HepG2 (cell line): ENCODE measurements at regions not wholly inside any gene's neighbourhood (a gene's known extent, or its start where the extent isn't known, plus 50 kb on each side); places are given as distances from the start of the nearest gene placed in this dataset.

Experiments used
- ATAC-seq: fragments of 200-7000 bp; cut with Tn5 transposase; 3 replicates; pipeline ENCODE4 v1.9.1; 2020; ENCODE audit warnings: mild to moderate bottlenecking, moderate library complexity
- BruUV-seq: library from RNA; stranded (reverse); fragments of 400-500 nt; replicated peaks from 2 replicates; lab custom pipeline; 2021; lab: Mats Ljungman, UMichigan
- CTCF ChIA-PET: fragments of 300-600 bp; formaldehyde crosslinking; extraction: SDS; loops from one replicate; lab custom pipeline; 2021; ENCODE audit warnings: low total read pairs, inconsistent platforms, low intra/inter-chr PET ratio; lab: Yijun Ruan, JAX
- POLR2A ChIA-PET: fragments of 350-600 bp; sonication (Branson Sonifier 250); formaldehyde crosslinking; loops from one replicate; lab custom pipeline; 2020; ENCODE audit warnings: antibody characterized with exemption, inconsistent platforms; lab: Yijun Ruan, JAX
- DNase-seq: peaks from one replicate; pipeline ENCODE4 v3.0.0-alpha.2; 2015; ENCODE audit warnings: low spot score
- FAIRE-seq: peaks from 3 replicates; lab custom pipeline; 2011; peaks lifted over from hg19 to GRCh38; lab: Jason Lieb, UNC
- H2AFZ ChIP-seq: one replicate; pipeline ENCODE4 v1.6.1; 2011; ENCODE audit warnings: low read length, inconsistent platforms
- H3K27ac ChIP-seq: fragments of 300-600 bp; 3 replicates; pipeline ENCODE4 v1.8.0; 2011; ENCODE audit warnings: mixed run types, mild to moderate bottlenecking, mixed read lengths, low read length, inconsistent platforms; ENCODE audit not compliant: insufficient read depth; ENCODE audit errors: extremely low read length
- H3K27me3 ChIP-seq, 2 experiments: fragments of 200-600 bp in 1 of 2; 2 replicates in 1 of 2; 3 replicates in 1 of 2; pipeline versions ENCODE4 v1.6.0 to v1.8.0; 2011; ENCODE audit warnings: low read length in 2 of 2, mild to moderate bottlenecking in 2 of 2, moderate library complexity in 2 of 2, inconsistent platforms in 1 of 2; ENCODE audit not compliant: insufficient read depth in 2 of 2, control insufficient read depth in 1 of 2
- H3K36me3 ChIP-seq, 2 experiments: fragments of 200-600 bp in 1 of 2; replicated peaks in 1 of 2; 2 replicates in 1 of 2; 3 replicates in 1 of 2; pipeline versions ENCODE4 v1.5.1 to v1.8.0; 2011; ENCODE audit warnings: low read length in 2 of 2, inconsistent platforms in 1 of 2; ENCODE audit not compliant: insufficient read depth in 2 of 2, control insufficient read depth in 1 of 2
- H3K4me1 ChIP-seq: 2 replicates; pipeline ENCODE4 v1.5.1; 2012; ENCODE audit warnings: low read length, inconsistent platforms; ENCODE audit not compliant: insufficient read depth
- H3K4me2 ChIP-seq: 2 replicates; pipeline ENCODE4 v1.6.0; 2011; ENCODE audit warnings: low read depth, low read length, inconsistent platforms
- H3K4me3 ChIP-seq, 3 experiments: fragments of 200-600 bp in 1 of 3; sonication (generic), shearing (Covaris generic) in 1 of 3; replicated peaks in 1 of 3; 2 replicates each; pipeline ENCODE4 v1.5.1; 2011 to 2016; ENCODE audit warnings: low read length in 3 of 3, inconsistent platforms in 2 of 3, low read depth in 2 of 3, mild to moderate bottlenecking in 2 of 3, control low read depth in 1 of 3, mixed read lengths in 1 of 3; ENCODE audit not compliant: insufficient read depth in 1 of 3
- H3K79me2 ChIP-seq: one replicate; pipeline ENCODE4 v1.6.1; 2011; ENCODE audit warnings: low read length, inconsistent platforms; ENCODE audit not compliant: insufficient read depth
- H3K9ac ChIP-seq: 2 replicates; pipeline ENCODE4 v1.6.0; 2011; ENCODE audit warnings: mild to moderate bottlenecking, low read depth, low read length, inconsistent platforms; ENCODE audit not compliant: insufficient read depth
- H3K9me3 ChIP-seq: 2 replicates; pipeline ENCODE4 v1.5.1; 2012; ENCODE audit warnings: mild to moderate bottlenecking, low read length
- H4K20me1 ChIP-seq: 2 replicates; pipeline ENCODE4 v1.6.0; 2011; ENCODE audit warnings: inconsistent platforms, mild to moderate bottlenecking, low read length, moderate library complexity; ENCODE audit not compliant: insufficient read depth
- BHLHE40 ChIP-seq: IDR thresholded peaks from 2 replicates; pipeline ENCODE4 v1.6.1; 2011; ENCODE audit warnings: low read length, improper control_type of control experiment
- FOSL2 ChIP-seq: sonication (generic); formaldehyde crosslinking; IDR thresholded peaks from 2 replicates; pipeline ENCODE4 v1.4.0; 2020; ENCODE audit warnings: missing genetic modification reagents
- GLMP ChIP-seq: sonication (generic); formaldehyde crosslinking; IDR thresholded peaks from 2 replicates; pipeline ENCODE4 v1.9.0; 2021; ENCODE audit warnings: missing genetic modification reagents, mild to moderate bottlenecking, borderline replicate concordance
- MAFF ChIP-seq: IDR thresholded peaks from 2 replicates; pipeline ENCODE4 v1.6.1; 2011; ENCODE audit warnings: low read depth, low read length, improper control_type of control experiment
- MAFK ChIP-seq, 2 experiments: IDR thresholded peaks in 1 of 2; conservative IDR thresholded peaks in 1 of 2; 2 replicates each; pipeline ENCODE4 v1.6.1; 2011; ENCODE audit warnings: improper control_type of control experiment in 2 of 2, low read length in 2 of 2
- ZBTB10 ChIP-seq: sonication (generic); formaldehyde crosslinking; IDR thresholded peaks from 2 replicates; pipeline ENCODE4 v1.4.0; 2020; ENCODE audit warnings: missing genetic modification reagents, borderline replicate concordance
- ZNF552 ChIP-seq: sonication (generic); formaldehyde crosslinking; IDR thresholded peaks from 2 replicates; pipeline ENCODE4 v1.9.0; 2022; ENCODE audit warnings: missing genetic modification reagents, mild to moderate bottlenecking, borderline replicate concordance
- ZNF746 ChIP-seq: sonication (generic); formaldehyde crosslinking; IDR thresholded peaks from 2 replicates; pipeline ENCODE4 v1.8.0; 2022; ENCODE audit warnings: mild to moderate bottlenecking, missing genetic modification reagents
- WGBS: methylation state at CpG from one replicate; pipeline ENCODE4 v1.1.6; 2017; ENCODE audit warnings: low lambda C conversion rate; 5-methylcytosine and 5-hydroxymethylcytosine counted together
- in situ Hi-C: cut with HindIII; loops from 2 replicates; pipeline ENCODE4 v1.10.0; 2017; ENCODE audit warnings: low pct_unique_long_range_greater_than_20kb; ENCODE audit not compliant: extremely low pct_ligation_motif_present
- intact Hi-C: fragments of 100-400 bp; cut with micrococcal nuclease; formaldehyde crosslinking; loops from one replicate; pipeline ENCODE4 v1.10.0; 2022; ENCODE audit not compliant: unreplicated experiment

GRCh38 chr1:115179397-115180079, 90.2 kb upstream of the TSPAN2 start:
- ChIA-PET CTCF (no interaction called here), POLR2A (no interaction called here)
- FAIRE-seq (no peak), ATAC-seq (peak; percentile 58; the same call in 2 of the 3 replicates), DNase-seq (peak; percentile 38)
- no peaks in the 10 kb centered on the region for H3K79me2 ChIP-seq
- TF ChIP-seq FOSL2 (CRISPR knock-in tag) (peak; percentile 77), MAFK (conservative IDR thresholded peaks at IDR 0.05 in 1 of 2, IDR thresholded peaks at IDR 0.05 in 1 of 2; ENCODE audit: low read length in 2 of 2) (peak; percentile 88 to 90), ZNF746 (CRISPR knock-in tag) (no peak), BHLHE40 (peak; percentile 76), MAFF (peak; percentile 87), ZNF552 (CRISPR knock-in tag) (no peak)
- H3K36me3 ChIP-seq: no peaks in the 10 kb centered on the region
- no peaks in the 10 kb centered on the region for H3K27me3 ChIP-seq
- 0% methylated on average over 10 of the region's 12 CpGs for WGBS
- H3K9me3 ChIP-seq: no peaks in the 10 kb centered on the region
- no peak overlapping the region for H3K9ac ChIP-seq
- no peak overlapping the region for H2AFZ ChIP-seq
- intact Hi-C loops (no loop called here), in situ Hi-C loops (no loop called here)
- no TSS peak for BruUV-seq
- no peak overlapping the region for H3K27ac ChIP-seq
- H3K4me3 ChIP-seq: no peak overlapping the region
- H4K20me1 ChIP-seq: no peaks in the 10 kb centered on the region
- no peak overlapping the region for H3K4me2 ChIP-seq
- no peaks in the 10 kb centered on the region for H3K4me1 ChIP-seq

GRCh38 chr1:115176189-115176588, 86.9 kb upstream of the TSPAN2 start:
- Histone ChIP-seq H3K9me3 (no peaks in the 10 kb centered on the region), H3K4me3 (no peak overlapping the region), H3K79me2 (no peaks in the 10 kb centered on the region), H3K9ac (no peak overlapping the region), H3K4me2 (no peak overlapping the region), H3K27ac (no peak overlapping the region), H2AFZ (no peak overlapping the region), H3K4me1 (no peaks in the 10 kb centered on the region), H3K36me3 (no peaks in the 10 kb centered on the region), H4K20me1 (no peaks in the 10 kb centered on the region), H3K27me3 (no peaks in the 10 kb centered on the region)
- ATAC-seq: no peak
- no peak for DNase-seq
- 0% methylated on average over 1 of the region's 1 CpG for WGBS
- no peak for FAIRE-seq
- TF ChIP-seq ZBTB10 (no peak), GLMP (CRISPR knock-in tag) (no peak)
- BruUV-seq: no TSS peak
- in situ Hi-C loops: no loop called here
- POLR2A ChIA-PET: no interaction called here
- CTCF ChIA-PET: no interaction called here
- intact Hi-C loops: no loop called here
